ENCODE measurements at regions not wholly inside any gene's neighbourhood (a gene's known extent, or its start where the extent isn't known, plus 50 kb on each side); places are given as distances from the start of the nearest gene placed in this dataset.

GRCh38 chr2:43020990-43021669 lies 205.3 kb downstream of the ZFP36L2 start:
- TF ChIP-seq CTCF (IDR thresholded peaks at IDR 0.05 in 2 of 3, conservative IDR thresholded peaks at IDR 0.05 in 1 of 3; ENCODE audit: control insufficient read depth in 2 of 3, extremely low read depth in 1 of 3, insufficient read depth in 1 of 3, low read depth in 3 of 3, low read length in 3 of 3) = no peak
- TF ChIP-seq POLR2A (IDR thresholded peaks at IDR 0.05; ENCODE audit: low read depth, low read length) = no peak
